IPS-20b (cell line): ENCODE measurements at regions not wholly inside any gene's neighbourhood (a gene's known extent, or its start where the extent isn't known, plus 50 kb on each side); places are given as distances from the start of the nearest gene placed in this dataset.

ENCODE experiments used
- H3K27ac ChIP-seq: one replicate; pipeline ENCODE4 v1.5.1; 2013; ENCODE audit warnings: low read length
- H3K27me3 ChIP-seq: 2 replicates; pipeline ENCODE4 v1.6.1; 2013; ENCODE audit warnings: mild to moderate bottlenecking, low read length, inconsistent platforms; ENCODE audit not compliant: insufficient read depth
- H3K36me3 ChIP-seq: 2 replicates; pipeline ENCODE4 v1.6.1; 2013; ENCODE audit warnings: low read depth, mild to moderate bottlenecking, inconsistent platforms, low read length, moderate library complexity; ENCODE audit not compliant: insufficient read depth
- H3K4me1 ChIP-seq: 2 replicates; pipeline ENCODE4 v1.6.1; 2013; ENCODE audit warnings: mild to moderate bottlenecking, control low read depth, inconsistent platforms, low read length, moderate library complexity; ENCODE audit not compliant: insufficient read depth
- H3K4me3 ChIP-seq: 2 replicates; pipeline ENCODE4 v1.5.1; 2013; ENCODE audit warnings: mild to moderate bottlenecking, low read length, inconsistent platforms
- H3K9ac ChIP-seq: 2 replicates; pipeline ENCODE4 v1.6.1; 2013; ENCODE audit warnings: low read depth, mild to moderate bottlenecking, inconsistent platforms, low read length, moderate library complexity
- H3K9me3 ChIP-seq: 2 replicates; pipeline ENCODE4 v1.6.1; 2013; ENCODE audit warnings: mild to moderate bottlenecking, low read depth, low read length, inconsistent platforms; ENCODE audit not compliant: insufficient read depth

DNA sequence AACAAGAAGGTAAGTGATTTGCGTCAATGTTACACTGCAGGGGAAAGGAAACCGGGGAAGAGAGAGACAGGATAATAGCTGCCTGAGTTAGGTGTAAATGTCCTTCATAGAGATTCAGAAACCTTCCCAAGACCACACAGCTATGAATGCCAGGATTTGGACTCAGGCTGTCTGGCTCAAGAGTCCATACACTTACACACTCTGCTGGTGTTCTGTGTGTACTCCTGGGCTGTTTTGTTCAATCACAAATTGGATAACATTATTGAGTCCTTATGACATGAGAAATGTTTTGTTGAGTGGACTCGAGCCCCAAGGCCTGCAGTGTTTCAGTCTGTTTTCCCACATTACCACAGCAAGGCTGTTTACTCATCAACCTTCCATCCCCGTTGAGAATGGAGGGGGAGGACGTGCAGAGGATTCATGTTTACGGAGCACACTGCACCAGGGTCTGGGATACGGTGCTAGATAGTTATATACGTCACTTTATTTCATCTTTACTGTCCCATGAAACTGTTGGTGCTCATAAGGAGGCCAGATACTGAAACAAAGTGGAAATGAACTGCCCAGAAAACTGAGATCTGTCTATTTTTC is 450.8 kb downstream of the HAPSTR1 start:
- Histone ChIP-seq H3K9ac (no peak overlapping the region), H3K4me3 (no peak overlapping the region), H3K27ac (no peak overlapping the region), H3K27me3 (no peaks in the 10 kb centered on the region), H3K4me1 (no peaks in the 10 kb centered on the region), H3K9me3 (no peaks in the 10 kb centered on the region; the same call in 1 of the 2 replicates), H3K36me3 (no peaks in the 10 kb centered on the region)

DNA sequence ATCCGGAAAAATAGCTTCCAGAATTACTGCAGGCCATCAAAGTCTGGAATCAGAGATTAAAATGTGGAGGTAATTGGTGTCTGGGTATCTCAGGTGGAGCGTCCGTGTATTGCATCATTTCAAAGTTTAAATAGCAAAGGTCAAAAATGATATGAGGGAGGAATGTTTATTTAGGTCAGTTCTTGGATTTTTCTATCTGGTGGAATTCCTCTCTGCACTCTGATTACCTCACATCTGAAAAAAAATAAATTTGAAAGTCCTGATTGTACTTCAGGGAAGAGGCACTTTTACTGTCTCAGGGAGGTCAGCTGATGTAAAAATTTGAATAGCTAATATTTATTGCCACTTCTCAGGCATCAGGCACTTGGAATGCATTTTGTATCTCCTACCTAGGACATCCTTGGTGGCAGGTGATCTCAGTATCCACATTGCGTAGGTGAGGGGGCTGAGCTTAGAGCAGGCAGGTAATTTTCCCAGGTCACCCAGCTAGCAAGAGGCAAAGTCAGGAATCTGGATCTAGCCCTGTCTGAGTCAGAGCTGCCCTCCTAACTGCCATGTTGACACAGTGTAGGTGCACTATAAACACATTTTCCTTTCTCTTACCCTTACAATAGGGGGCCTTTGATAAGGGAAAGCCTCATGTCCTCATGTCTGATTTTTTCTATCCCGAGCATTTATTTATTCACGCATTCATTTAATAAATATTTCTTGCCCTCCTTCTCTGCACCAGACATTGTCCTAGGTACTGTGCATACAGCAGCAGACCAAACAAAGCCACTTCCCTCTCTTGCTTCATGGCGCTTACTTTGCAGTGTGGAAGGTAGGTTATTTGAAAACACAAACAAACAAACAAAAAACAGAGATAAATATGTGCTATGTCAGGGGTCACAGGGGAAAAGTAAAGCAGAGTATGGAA is 454.3 kb downstream of the HAPSTR1 start:
- Histone ChIP-seq H3K27ac (no peak overlapping the region), H3K9me3 (no peaks in the 10 kb centered on the region), H3K4me1 (no peaks in the 10 kb centered on the region), H3K9ac (no peak overlapping the region), H3K4me3 (no peak overlapping the region), H3K36me3 (no peaks in the 10 kb centered on the region), H3K27me3 (no peaks in the 10 kb centered on the region)

- Histone ChIP-seq H3K4me3 (no peak overlapping the region), H3K27ac (no peak overlapping the region), H3K36me3 (no peaks in the 10 kb centered on the region), H3K9ac (no peak overlapping the region), H3K4me1 (no peaks in the 10 kb centered on the region), H3K9me3 (no peaks in the 10 kb centered on the region), H3K27me3 (no peaks in the 10 kb centered on the region)
Measured at GRCh38 chr16:9546438-9546786, 455.0 kb downstream of the HAPSTR1 start.

- Histone ChIP-seq H3K36me3 (no peaks in the 10 kb centered on the region), H3K27ac (no peak overlapping the region), H3K9ac (no peak overlapping the region), H3K4me3 (no peak overlapping the region), H3K4me1 (no peaks in the 10 kb centered on the region), H3K9me3 (0 out of 2 replicates have a peak, but pooled peaks cover under 1% of the 10 kb centered on the region), H3K27me3 (no peaks in the 10 kb centered on the region)
Measured at GRCh38 chr16:9549487-9549886, 458.0 kb downstream of the HAPSTR1 start.

DNA sequence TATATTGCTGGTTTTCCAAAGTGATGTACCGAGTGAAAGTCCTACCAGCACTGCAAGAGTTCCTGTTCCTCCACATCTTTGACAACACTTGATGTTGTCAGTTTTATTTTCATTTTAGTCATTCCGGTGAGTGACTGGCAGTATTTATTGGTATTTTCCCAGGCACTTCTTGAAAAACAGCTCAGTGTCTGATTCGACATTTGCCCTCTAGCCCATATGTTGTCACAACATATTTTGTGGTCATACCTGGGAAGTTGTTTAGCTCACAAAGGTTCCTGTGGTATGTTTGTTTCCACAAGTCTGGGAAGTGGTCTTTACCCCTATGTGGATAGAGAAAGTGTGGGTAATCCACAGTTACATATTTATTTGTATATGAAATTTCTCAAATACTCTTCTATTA is 463.6 kb downstream of the HAPSTR1 start:
- Histone ChIP-seq H3K4me3 (no peak overlapping the region), H3K4me1 (0 out of 2 replicates have a peak, but pooled peaks cover 3% of the 10 kb centered on the region), H3K9ac (no peak overlapping the region), H3K27ac (no peak overlapping the region), H3K36me3 (no peaks in the 10 kb centered on the region), H3K27me3 (no peaks in the 10 kb centered on the region), H3K9me3 (peaks cover 10% of the 10 kb centered on the region; the same call in 1 of the 2 replicates)

GRCh38 chr16:9556949-9557665 is 465.7 kb downstream of the HAPSTR1 start:
- Histone ChIP-seq H3K4me3 (no peak overlapping the region), H3K9me3 (peaks cover 10% of the 10 kb centered on the region; the same call in 1 of the 2 replicates), H3K4me1 (0 out of 2 replicates have a peak, but pooled peaks cover 3% of the 10 kb centered on the region), H3K9ac (no peak overlapping the region), H3K36me3 (no peaks in the 10 kb centered on the region), H3K27ac (no peak overlapping the region), H3K27me3 (no peaks in the 10 kb centered on the region)

GRCh38 chr16:9557713-9558112 is 466.3 kb downstream of the HAPSTR1 start:
- H3K9me3 ChIP-seq: peaks cover 10% of the 10 kb centered on the region; the same call in 1 of the 2 replicates
- 0 out of 2 replicates have a peak, but pooled peaks cover 3% of the 10 kb centered on the region for H3K4me1 ChIP-seq
- no peaks in the 10 kb centered on the region for H3K36me3 ChIP-seq
- no peaks in the 10 kb centered on the region for H3K27me3 ChIP-seq
- no peak overlapping the region for H3K9ac ChIP-seq
- H3K27ac ChIP-seq: no peak overlapping the region
- no peak overlapping the region for H3K4me3 ChIP-seq

GRCh38 chr16:9566099-9566498 is 474.7 kb downstream of the HAPSTR1 start:
- H3K9me3 ChIP-seq: no peaks in the 10 kb centered on the region
- H3K4me3 ChIP-seq: no peak overlapping the region
- H3K27me3 ChIP-seq: no peaks in the 10 kb centered on the region
- H3K4me1 ChIP-seq: no peaks in the 10 kb centered on the region
- no peak overlapping the region for H3K27ac ChIP-seq
- H3K36me3 ChIP-seq: no peaks in the 10 kb centered on the region
- H3K9ac ChIP-seq: no peak overlapping the region

- no peak overlapping the region for H3K9ac ChIP-seq
- no peaks in the 10 kb centered on the region for H3K36me3 ChIP-seq
- no peak overlapping the region for H3K27ac ChIP-seq
- no peaks in the 10 kb centered on the region for H3K9me3 ChIP-seq
- H3K4me1 ChIP-seq: no peaks in the 10 kb centered on the region
- no peak overlapping the region for H3K4me3 ChIP-seq
- H3K27me3 ChIP-seq: no peaks in the 10 kb centered on the region
Measured at GRCh38 chr16:9567666-9568065, 476.2 kb downstream of the HAPSTR1 start.

DNA sequence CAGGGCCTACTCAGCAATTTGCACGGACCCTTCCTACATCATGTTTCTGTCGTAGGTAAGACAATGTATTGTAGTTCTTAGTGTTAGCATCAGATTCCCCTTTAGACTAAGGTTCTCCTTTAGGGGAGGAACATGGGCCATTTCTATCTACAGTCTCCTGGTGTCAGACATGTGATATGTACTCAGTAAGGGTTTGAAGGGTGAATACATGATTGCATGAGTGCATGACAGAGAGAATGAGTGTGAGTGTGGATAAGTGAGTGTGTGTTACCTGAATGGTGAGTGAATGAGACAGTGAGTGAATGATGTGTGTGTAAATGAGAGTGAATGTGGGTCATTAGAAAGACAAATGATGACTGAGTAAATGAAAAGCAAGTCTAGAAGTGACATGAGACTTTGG is 476.8 kb downstream of the HAPSTR1 start:
- no peaks in the 10 kb centered on the region for H3K27me3 ChIP-seq
- H3K36me3 ChIP-seq: no peaks in the 10 kb centered on the region
- no peaks in the 10 kb centered on the region for H3K4me1 ChIP-seq
- H3K4me3 ChIP-seq: no peak overlapping the region
- H3K9me3 ChIP-seq: no peaks in the 10 kb centered on the region
- no peak overlapping the region for H3K27ac ChIP-seq
- no peak overlapping the region for H3K9ac ChIP-seq

GRCh38 chr16:9570521-9570920 is 479.1 kb downstream of the HAPSTR1 start:
- H3K4me3 ChIP-seq: no peak overlapping the region
- H3K9me3 ChIP-seq: no peaks in the 10 kb centered on the region
- no peaks in the 10 kb centered on the region for H3K36me3 ChIP-seq
- no peak overlapping the region for H3K9ac ChIP-seq
- H3K27me3 ChIP-seq: no peaks in the 10 kb centered on the region
- H3K27ac ChIP-seq: no peak overlapping the region
- H3K4me1 ChIP-seq: no peaks in the 10 kb centered on the region
